ENCODE measurements at regions not wholly inside any gene's neighbourhood (a gene's known extent, or its start where the extent isn't known, plus 50 kb on each side); places are given as distances from the start of the nearest gene placed in this dataset.
A peak's percentile ranks its signal among the peaks of the same experiment; 100 is the strongest.
"Not testable (repeated sequence)": the region's sequence is repeated elsewhere in the genome, so short reads cannot be mapped to it uniquely, and the experiment has no call there.

- Mint-ChIP-seq H3K4me1 (peaks cover 3% of the 10 kb centered on the region), H3K4me3 (no peak overlapping the region), H3K27me3 (ENCODE audit: insufficient read depth, low read depth) (peaks cover 10% of the 10 kb centered on the region), H3K27ac (no peak overlapping the region), H3K36me3 (no peaks in the 10 kb centered on the region), H3K9me3 (peaks cover 18% of the 10 kb centered on the region)
- no peak overlapping the region for H3K4me3 ChIP-seq
- H3K4me1 ChIP-seq, result peaks cover 6% of the 10 kb centered on the region
- H3K27ac ChIP-seq, result no peak overlapping the region
- no peaks in the 10 kb centered on the region for H3K9me3 ChIP-seq (ENCODE audit: low read depth)
- H3F3A ChIP-seq (ENCODE audit: low read depth), result peaks cover 10% of the 10 kb centered on the region
- H3K79me2 ChIP-seq (ENCODE audit: low read depth), result no peaks in the 10 kb centered on the region
- H3K36me3 ChIP-seq, result no peaks in the 10 kb centered on the region
- H3K27me3 ChIP-seq, result peaks cover 6% of the 10 kb centered on the region
- no peaks in the 10 kb centered on the region for H4K20me1 ChIP-seq (ENCODE audit: low read depth)
- TF ChIP-seq CTCF (IDR thresholded peaks at IDR 0.05) (no peak), EZH2phosphoT487 (IDR thresholded peaks at IDR 0.05) (no peak), EZH2 (IDR thresholded peaks at IDR 0.05) (no peak)
- H3K4me2 ChIP-seq, result no peak overlapping the region
- no peak overlapping the region for H2AFZ ChIP-seq (replicated peaks)
- no peak overlapping the region for H3K9ac ChIP-seq
- no peak for DNase-seq (ENCODE audit: low spot score)
Measured at GRCh38 chr1:148307583-148308185, 155.6 kb upstream of the NBPF11 start.

GRCh38 chr1:148304935-148305334 is 152.9 kb upstream of the NBPF11 start:
- H3K4me3 Mint-ChIP-seq; H3K9me3 Mint-ChIP-seq; H3K27me3 ChIP-seq; H4K20me1 ChIP-seq (ENCODE audit: low read depth); H3K27me3 Mint-ChIP-seq (ENCODE audit: insufficient read depth, low read depth); H3K9ac ChIP-seq; H3K4me2 ChIP-seq; H3K4me3 ChIP-seq; H3K36me3 Mint-ChIP-seq; H3K27ac ChIP-seq; DNase-seq (ENCODE audit: low spot score); H3K79me2 ChIP-seq (ENCODE audit: low read depth); H3F3A ChIP-seq (ENCODE audit: low read depth); H3K4me1 Mint-ChIP-seq; H3K27ac Mint-ChIP-seq; H3K9me3 ChIP-seq (ENCODE audit: low read depth); H2AFZ ChIP-seq (replicated peaks); H3K4me1 ChIP-seq; H3K36me3 ChIP-seq: not testable (repeated sequence)

GRCh38 chr1:148302586-148303364 is 150.7 kb upstream of the NBPF11 start:
- not testable (repeated sequence) for H3K27ac Mint-ChIP-seq; DNase-seq (ENCODE audit: low spot score); H3K36me3 Mint-ChIP-seq; H3F3A ChIP-seq (ENCODE audit: low read depth); H3K9me3 Mint-ChIP-seq; H3K27ac ChIP-seq; H3K27me3 ChIP-seq; H3K27me3 Mint-ChIP-seq (ENCODE audit: insufficient read depth, low read depth); H3K9me3 ChIP-seq (ENCODE audit: low read depth); H4K20me1 ChIP-seq (ENCODE audit: low read depth); H3K4me1 ChIP-seq; H3K79me2 ChIP-seq (ENCODE audit: low read depth); H3K9ac ChIP-seq; H3K4me1 Mint-ChIP-seq; H3K36me3 ChIP-seq
- Histone ChIP-seq H3K4me3 (peak overlapping the region; percentile 52), H3K4me2 (peak overlapping the region; percentile 78), H2AFZ (replicated peaks) (peak overlapping the region; percentile 84)
- H3K4me3 Mint-ChIP-seq, result peak overlapping the region; percentile 88

- H3K36me3 Mint-ChIP-seq; H3K27ac Mint-ChIP-seq; H3K9me3 Mint-ChIP-seq; H2AFZ ChIP-seq (replicated peaks); H3K79me2 ChIP-seq (ENCODE audit: low read depth); H3K4me1 Mint-ChIP-seq; H4K20me1 ChIP-seq (ENCODE audit: low read depth); H3K27me3 ChIP-seq; H3K9ac ChIP-seq; H3F3A ChIP-seq (ENCODE audit: low read depth); DNase-seq (ENCODE audit: low spot score); H3K4me1 ChIP-seq; H3K4me2 ChIP-seq; H3K27ac ChIP-seq; H3K27me3 Mint-ChIP-seq (ENCODE audit: insufficient read depth, low read depth); H3K9me3 ChIP-seq (ENCODE audit: low read depth); H3K36me3 ChIP-seq; H3K4me3 Mint-ChIP-seq; H3K4me3 ChIP-seq: not testable (repeated sequence)
Measured at GRCh38 chr1:148297852-148298251, 145.8 kb upstream of the NBPF11 start.

- Histone ChIP-seq H3K79me2 (ENCODE audit: low read depth) (no peaks in the 10 kb centered on the region), H3K36me3 (no peaks in the 10 kb centered on the region), H3K27ac (no peak overlapping the region), H3K27me3 (no peaks in the 10 kb centered on the region), H3F3A (ENCODE audit: low read depth) (no peaks in the 10 kb centered on the region), H3K9me3 (ENCODE audit: low read depth) (no peaks in the 10 kb centered on the region), H3K9ac (no peak overlapping the region), H3K4me3 (no peak overlapping the region), H2AFZ (replicated peaks) (no peak overlapping the region), H3K4me1 (no peaks in the 10 kb centered on the region), H3K4me2 (no peak overlapping the region), H4K20me1 (ENCODE audit: low read depth) (no peaks in the 10 kb centered on the region)
- Mint-ChIP-seq H3K36me3 (no peaks in the 10 kb centered on the region), H3K4me1 (no peaks in the 10 kb centered on the region), H3K27me3 (ENCODE audit: insufficient read depth, low read depth) (peaks cover 7% of the 10 kb centered on the region), H3K4me3 (no peak overlapping the region), H3K9me3 (peaks cover 6% of the 10 kb centered on the region), H3K27ac (no peak overlapping the region)
- TF ChIP-seq EZH2 (IDR thresholded peaks at IDR 0.05) (no peak), EZH2phosphoT487 (IDR thresholded peaks at IDR 0.05) (no peak), CTCF (IDR thresholded peaks at IDR 0.05) (no peak)
- no peak for DNase-seq (ENCODE audit: low spot score)
Measured at GRCh38 chr1:148296511-148296910, 144.4 kb upstream of the NBPF11 start.

Measured in neural progenitor cell (in vitro differentiated cells).